SU-DHL-6 (cell line): ENCODE measurements at regions not wholly inside any gene's neighbourhood (a gene's known extent, or its start where the extent isn't known, plus 50 kb on each side); places are given as distances from the start of the nearest gene placed in this dataset.

ENCODE experiments used
- H2AFZ ChIP-seq: fragments of 200-600 bp; sonication (generic); 2 replicates; pipeline ENCODE4 v1.6.1; 2014; ENCODE audit warnings: low read depth, mild to moderate bottlenecking, moderate library complexity, mixed read lengths, antibody characterized with exemption, low read length; ENCODE audit not compliant: severe bottlenecking
- H3F3A ChIP-seq: fragments of 200-600 bp; shearing (Covaris generic); 2 replicates; pipeline ENCODE4 v1.6.0; 2016; ENCODE audit warnings: antibody characterized with exemption, mild to moderate bottlenecking; ENCODE audit not compliant: insufficient read depth
- H3K27ac ChIP-seq: fragments of 200-600 bp; sonication (generic); 2 replicates; pipeline ENCODE4 v1.5.1; 2016; ENCODE audit warnings: low read depth, mild to moderate bottlenecking, low read length, moderate library complexity, mixed read lengths
- H3K27me3 ChIP-seq: fragments of 200-600 bp; sonication (generic), shearing (Covaris generic); 2 replicates; pipeline ENCODE4 v1.6.0; 2014; ENCODE audit warnings: mild to moderate bottlenecking, low read length
- H3K36me3 ChIP-seq: fragments of 200-600 bp; sonication (generic); 2 replicates; pipeline ENCODE4 v1.6.1; 2014; ENCODE audit warnings: mild to moderate bottlenecking, low read length, mixed read lengths
- H3K4me2 ChIP-seq: fragments of 300-600, 200-600 bp; shearing (Covaris generic), sonication (generic); 2 replicates; pipeline ENCODE4 v1.6.0; 2014; ENCODE audit warnings: low read length, low read depth, mild to moderate bottlenecking; ENCODE audit not compliant: poor library complexity, severe bottlenecking
- H3K4me3 ChIP-seq: fragments of 200-600 bp; sonication (generic); 2 replicates; pipeline ENCODE4 v1.5.1; 2014; ENCODE audit warnings: antibody characterized with exemption, low read length, mild to moderate bottlenecking, mixed read lengths; ENCODE audit not compliant: insufficient read depth, poor library complexity, severe bottlenecking
- H3K79me2 ChIP-seq: fragments of 200-600 bp; sonication (generic); 2 replicates; pipeline ENCODE4 v1.6.1; 2014; ENCODE audit warnings: mild to moderate bottlenecking, low read length, moderate library complexity; ENCODE audit not compliant: insufficient read depth
- H3K9ac ChIP-seq: fragments of 200-600 bp; sonication (generic); 2 replicates; pipeline ENCODE4 v1.7.0; 2014; ENCODE audit warnings: mild to moderate bottlenecking, low read length
- H3K9me2 ChIP-seq: fragments of 200-600 bp; sonication (generic); replicated peaks from 2 replicates; pipeline ENCODE4 v1.6.1; 2014; ENCODE audit warnings: low read length; ENCODE audit not compliant: insufficient read depth
- H3K9me3 ChIP-seq: fragments of 200-600 bp; sonication (generic); 2 replicates; pipeline ENCODE4 v1.6.1; 2014; ENCODE audit warnings: low read length, mixed read lengths; ENCODE audit not compliant: insufficient read depth
- H4K20me1 ChIP-seq: fragments of 200-600 bp; sonication (generic); 2 replicates; pipeline ENCODE4 v1.6.1; 2014; ENCODE audit warnings: low read depth, mild to moderate bottlenecking, antibody characterized with exemption, low read length, moderate library complexity, mixed read lengths
- EZH2phosphoT487 ChIP-seq: fragments of 200-600 bp; sonication (generic), shearing (Covaris generic); conservative IDR thresholded peaks from 2 replicates; pipeline ENCODE4 v1.6.1; 2018; ENCODE audit warnings: mild to moderate bottlenecking, antibody characterized with exemption, low read length, moderate library complexity, mixed read lengths
- TF ChIP-seq, protein P1 (sequence below): fragments of 200-600 bp; sonication (generic); IDR thresholded peaks from one replicate; pipeline ENCODE4 v1.5.1; 2017; ENCODE audit warnings: antibody characterized with exemption, mild to moderate bottlenecking, low read length, moderate library complexity; ENCODE audit not compliant: insufficient read depth, poor library complexity, severe bottlenecking

DNA sequence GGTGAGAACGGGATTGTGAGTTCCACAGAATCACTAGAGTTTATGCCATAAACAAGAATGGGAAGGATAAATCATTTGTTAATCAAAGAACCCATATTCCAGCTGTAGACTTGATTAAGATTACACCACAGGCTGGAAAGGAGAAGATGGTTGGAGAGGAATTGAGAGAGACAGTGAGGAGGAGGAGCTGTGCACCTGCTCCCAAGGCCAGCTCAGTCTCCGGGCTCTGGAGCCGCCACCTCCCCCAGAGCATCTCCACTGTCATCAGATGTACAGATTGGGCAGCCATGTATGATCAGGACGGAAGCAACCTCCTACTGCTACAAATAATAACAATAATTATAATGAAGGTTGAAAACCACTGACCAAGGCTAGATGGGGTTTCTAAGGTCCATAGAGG lies 170.0 kb downstream of the MINAR1 start:
- Histone ChIP-seq H3K4me2 (no peak overlapping the region), H3K9ac (no peak overlapping the region), H3K9me3 (no peaks in the 10 kb centered on the region), H2AFZ (no peak overlapping the region), H3K79me2 (no peaks in the 10 kb centered on the region), H3K27me3 (no peaks in the 10 kb centered on the region), H4K20me1 (no peaks in the 10 kb centered on the region), H3K36me3 (no peaks in the 10 kb centered on the region), H3K4me3 (no peak overlapping the region), H3K27ac (no peak overlapping the region), H3K9me2 (no peaks in the 10 kb centered on the region), H3F3A (no peaks in the 10 kb centered on the region)
- TF ChIP-seq, protein P1, sequence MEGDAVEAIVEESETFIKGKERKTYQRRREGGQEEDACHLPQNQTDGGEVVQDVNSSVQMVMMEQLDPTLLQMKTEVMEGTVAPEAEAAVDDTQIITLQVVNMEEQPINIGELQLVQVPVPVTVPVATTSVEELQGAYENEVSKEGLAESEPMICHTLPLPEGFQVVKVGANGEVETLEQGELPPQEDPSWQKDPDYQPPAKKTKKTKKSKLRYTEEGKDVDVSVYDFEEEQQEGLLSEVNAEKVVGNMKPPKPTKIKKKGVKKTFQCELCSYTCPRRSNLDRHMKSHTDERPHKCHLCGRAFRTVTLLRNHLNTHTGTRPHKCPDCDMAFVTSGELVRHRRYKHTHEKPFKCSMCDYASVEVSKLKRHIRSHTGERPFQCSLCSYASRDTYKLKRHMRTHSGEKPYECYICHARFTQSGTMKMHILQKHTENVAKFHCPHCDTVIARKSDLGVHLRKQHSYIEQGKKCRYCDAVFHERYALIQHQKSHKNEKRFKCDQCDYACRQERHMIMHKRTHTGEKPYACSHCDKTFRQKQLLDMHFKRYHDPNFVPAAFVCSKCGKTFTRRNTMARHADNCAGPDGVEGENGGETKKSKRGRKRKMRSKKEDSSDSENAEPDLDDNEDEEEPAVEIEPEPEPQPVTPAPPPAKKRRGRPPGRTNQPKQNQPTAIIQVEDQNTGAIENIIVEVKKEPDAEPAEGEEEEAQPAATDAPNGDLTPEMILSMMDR = no peak
- TF ChIP-seq EZH2phosphoT487 = no peak

DNA sequence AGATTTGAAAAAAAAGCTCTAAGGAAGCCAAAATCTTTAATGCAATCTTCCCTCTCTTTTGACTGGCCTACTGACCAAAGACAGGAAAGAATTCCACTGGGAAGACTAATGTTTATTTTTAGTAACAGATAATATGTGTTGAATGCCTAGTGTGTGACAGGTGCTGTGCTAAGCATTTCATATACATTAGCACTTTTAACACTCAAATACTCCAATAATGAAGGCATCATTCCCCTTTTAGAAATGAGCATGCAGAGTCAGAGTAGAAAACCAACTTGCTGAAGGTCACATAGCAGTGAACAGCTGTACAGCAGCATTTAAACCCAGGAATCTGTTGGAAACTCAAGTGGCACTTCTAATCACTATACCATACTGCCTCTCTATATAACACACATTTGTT lies 170.6 kb downstream of the MINAR1 start:
- Histone ChIP-seq H3K4me2 (no peak overlapping the region), H2AFZ (no peak overlapping the region), H3K9ac (no peak overlapping the region), H4K20me1 (no peaks in the 10 kb centered on the region), H3K9me2 (no peaks in the 10 kb centered on the region), H3F3A (no peaks in the 10 kb centered on the region), H3K79me2 (no peaks in the 10 kb centered on the region), H3K9me3 (no peaks in the 10 kb centered on the region), H3K36me3 (no peaks in the 10 kb centered on the region), H3K27me3 (no peaks in the 10 kb centered on the region), H3K27ac (no peak overlapping the region), H3K4me3 (no peak overlapping the region)
- no peak for TF ChIP-seq EZH2phosphoT487
- TF ChIP-seq, protein P1 = no peak

DNA sequence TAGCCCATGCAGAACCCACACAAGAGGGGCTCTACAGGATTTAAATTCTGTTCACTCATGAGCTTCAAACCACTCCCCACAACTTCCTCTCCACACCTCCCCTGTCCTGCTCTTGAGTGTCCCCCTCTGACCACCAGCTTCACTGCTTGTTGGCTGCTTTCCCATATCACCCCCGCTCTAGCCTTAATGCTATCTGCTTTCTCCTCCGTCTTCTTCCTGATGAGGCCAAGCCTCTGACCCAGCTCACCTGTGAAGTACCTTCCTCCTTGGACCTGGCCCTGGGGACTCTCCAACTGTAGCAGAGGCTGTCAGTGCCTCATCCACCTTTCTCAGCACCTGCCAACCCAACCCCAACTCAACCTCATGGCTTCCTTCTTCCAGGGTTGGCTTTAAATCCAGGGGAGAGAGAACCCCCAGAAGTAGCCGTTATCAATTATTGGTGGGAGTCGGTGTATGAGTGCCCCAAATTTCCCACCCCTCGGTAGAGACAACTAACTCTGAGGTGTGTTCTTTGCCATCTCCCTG lies 174.8 kb downstream of the MINAR1 start:
- H3K4me2 ChIP-seq = no peak overlapping the region
- no peaks in the 10 kb centered on the region for H3K9me2 ChIP-seq
- no peaks in the 10 kb centered on the region for H3F3A ChIP-seq
- no peak overlapping the region for H3K27ac ChIP-seq
- no peak overlapping the region for H3K4me3 ChIP-seq
- no peaks in the 10 kb centered on the region for H4K20me1 ChIP-seq
- H3K9me3 ChIP-seq = no peaks in the 10 kb centered on the region
- no peaks in the 10 kb centered on the region for H3K79me2 ChIP-seq
- no peaks in the 10 kb centered on the region for H3K27me3 ChIP-seq
- H3K36me3 ChIP-seq = no peaks in the 10 kb centered on the region
- no peak overlapping the region for H3K9ac ChIP-seq
- no peak overlapping the region for H2AFZ ChIP-seq
- TF ChIP-seq, protein P1 = no peak
- no peak for TF ChIP-seq EZH2phosphoT487
